Transverse colon (tissue), 3 donors: ENCODE measurements at regions not wholly inside any gene's neighbourhood (a gene's known extent, or its start where the extent isn't known, plus 50 kb on each side); places are given as distances from the start of the nearest gene placed in this dataset.

ENCODE experiments used
- POLR2A ChIP-seq: fragments of 450-650 bp; IDR thresholded peaks from one replicate; pipeline ENCODE4 v1.6.1; 2016; ENCODE audit warnings: antibody characterized with exemption, mild to moderate bottlenecking, moderate library complexity
- TF ChIP-seq, protein P1 (sequence below), 5 experiments: fragments of 200-600 bp in 3 of 5; fragments of 450-650 bp in 2 of 5; sonication (generic) in 3 of 5; IDR thresholded peaks; 1 replicate in 2 of 5; 2 replicates in 3 of 5; pipeline ENCODE4 v1.5.1; 2016 to 2017; ENCODE audit warnings: antibody characterized with exemption in 5 of 5, inconsistent platforms in 3 of 5, mild to moderate bottlenecking in 2 of 5, moderate library complexity in 1 of 5

DNA sequence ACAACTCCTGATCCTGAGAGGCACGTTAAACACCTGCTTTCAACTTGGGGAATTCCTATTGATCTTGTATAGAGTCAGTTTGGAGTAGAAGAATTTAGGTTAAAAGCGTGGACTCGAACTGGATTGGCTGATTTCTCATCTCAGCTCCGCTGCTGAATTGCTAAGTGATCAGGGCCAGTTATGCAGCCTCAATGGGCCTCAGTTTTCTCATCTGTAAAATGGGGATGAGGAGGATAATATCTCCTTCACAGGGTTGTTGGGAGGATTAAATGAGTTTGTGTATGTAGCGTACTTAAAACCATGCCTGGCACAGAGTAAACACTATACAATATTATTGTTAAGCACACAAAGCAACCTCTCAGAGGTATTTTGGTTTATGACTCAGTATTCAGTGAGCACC, 53.2 kb upstream of the HEPHL1 start:
- TF ChIP-seq, protein P1, sequence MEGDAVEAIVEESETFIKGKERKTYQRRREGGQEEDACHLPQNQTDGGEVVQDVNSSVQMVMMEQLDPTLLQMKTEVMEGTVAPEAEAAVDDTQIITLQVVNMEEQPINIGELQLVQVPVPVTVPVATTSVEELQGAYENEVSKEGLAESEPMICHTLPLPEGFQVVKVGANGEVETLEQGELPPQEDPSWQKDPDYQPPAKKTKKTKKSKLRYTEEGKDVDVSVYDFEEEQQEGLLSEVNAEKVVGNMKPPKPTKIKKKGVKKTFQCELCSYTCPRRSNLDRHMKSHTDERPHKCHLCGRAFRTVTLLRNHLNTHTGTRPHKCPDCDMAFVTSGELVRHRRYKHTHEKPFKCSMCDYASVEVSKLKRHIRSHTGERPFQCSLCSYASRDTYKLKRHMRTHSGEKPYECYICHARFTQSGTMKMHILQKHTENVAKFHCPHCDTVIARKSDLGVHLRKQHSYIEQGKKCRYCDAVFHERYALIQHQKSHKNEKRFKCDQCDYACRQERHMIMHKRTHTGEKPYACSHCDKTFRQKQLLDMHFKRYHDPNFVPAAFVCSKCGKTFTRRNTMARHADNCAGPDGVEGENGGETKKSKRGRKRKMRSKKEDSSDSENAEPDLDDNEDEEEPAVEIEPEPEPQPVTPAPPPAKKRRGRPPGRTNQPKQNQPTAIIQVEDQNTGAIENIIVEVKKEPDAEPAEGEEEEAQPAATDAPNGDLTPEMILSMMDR (IDR thresholded peaks at IDR 0.05) = no peak
- TF ChIP-seq POLR2A = no peak
